ENCODE measurements at regions not wholly inside any gene's neighbourhood (a gene's known extent, or its start where the extent isn't known, plus 50 kb on each side); places are given as distances from the start of the nearest gene placed in this dataset.

DNA sequence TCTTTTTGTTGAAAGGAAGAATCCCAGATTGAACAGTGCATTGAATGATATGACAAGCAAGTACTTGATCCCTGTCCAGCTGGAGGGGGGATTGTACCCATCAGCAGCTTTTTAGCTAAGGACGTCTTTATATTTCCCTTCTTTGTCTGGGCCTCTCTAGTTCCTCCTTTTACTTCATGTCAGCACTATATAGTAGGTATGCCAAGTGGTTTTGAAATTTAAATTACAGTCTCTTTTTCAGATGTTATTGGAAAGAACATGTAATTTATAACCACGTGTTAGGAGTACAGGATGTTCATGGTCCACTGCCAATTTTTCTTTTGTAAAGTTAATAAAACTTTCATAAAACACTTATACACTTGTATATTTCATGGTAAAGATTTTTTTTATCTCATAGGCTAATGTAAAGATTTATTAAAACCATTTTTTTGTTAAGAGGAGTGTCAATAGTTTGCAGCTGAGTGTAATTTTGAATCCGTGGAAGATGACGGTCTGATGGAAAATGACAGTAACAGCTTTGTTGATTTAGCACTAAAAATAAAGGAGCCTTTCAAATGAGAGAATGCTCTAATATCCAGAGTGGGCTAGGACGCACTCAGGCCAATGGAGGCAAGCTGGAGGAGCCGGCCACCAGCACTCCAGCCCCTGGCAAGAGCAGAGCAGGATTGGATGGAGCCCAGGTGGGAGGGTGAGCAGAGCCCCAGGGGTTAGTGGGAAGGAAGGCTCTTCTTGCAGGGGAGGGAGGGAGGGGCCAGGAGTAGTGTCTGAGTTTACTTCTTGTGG lies 488.3 kb downstream of the INSC start:
- H3K4me1 ChIP-seq, result peaks cover 7% of the 10 kb centered on the region
- H3K27me3 ChIP-seq (ENCODE audit: low read depth), result no peaks in the 10 kb centered on the region
- intact Hi-C loops (cut with DNase I), result no loop called here
- no peak overlapping the region for H3K27ac ChIP-seq
- H3K4me3 ChIP-seq, result no peak overlapping the region
- no peak for ATAC-seq
- no peak for DNase-seq
- H3K9me3 ChIP-seq, result no peaks in the 10 kb centered on the region
- TF ChIP-seq, protein P1, sequence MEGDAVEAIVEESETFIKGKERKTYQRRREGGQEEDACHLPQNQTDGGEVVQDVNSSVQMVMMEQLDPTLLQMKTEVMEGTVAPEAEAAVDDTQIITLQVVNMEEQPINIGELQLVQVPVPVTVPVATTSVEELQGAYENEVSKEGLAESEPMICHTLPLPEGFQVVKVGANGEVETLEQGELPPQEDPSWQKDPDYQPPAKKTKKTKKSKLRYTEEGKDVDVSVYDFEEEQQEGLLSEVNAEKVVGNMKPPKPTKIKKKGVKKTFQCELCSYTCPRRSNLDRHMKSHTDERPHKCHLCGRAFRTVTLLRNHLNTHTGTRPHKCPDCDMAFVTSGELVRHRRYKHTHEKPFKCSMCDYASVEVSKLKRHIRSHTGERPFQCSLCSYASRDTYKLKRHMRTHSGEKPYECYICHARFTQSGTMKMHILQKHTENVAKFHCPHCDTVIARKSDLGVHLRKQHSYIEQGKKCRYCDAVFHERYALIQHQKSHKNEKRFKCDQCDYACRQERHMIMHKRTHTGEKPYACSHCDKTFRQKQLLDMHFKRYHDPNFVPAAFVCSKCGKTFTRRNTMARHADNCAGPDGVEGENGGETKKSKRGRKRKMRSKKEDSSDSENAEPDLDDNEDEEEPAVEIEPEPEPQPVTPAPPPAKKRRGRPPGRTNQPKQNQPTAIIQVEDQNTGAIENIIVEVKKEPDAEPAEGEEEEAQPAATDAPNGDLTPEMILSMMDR (IDR thresholded peaks at IDR 0.05), result no peak
- no peaks in the 10 kb centered on the region for H3K36me3 ChIP-seq

DNA sequence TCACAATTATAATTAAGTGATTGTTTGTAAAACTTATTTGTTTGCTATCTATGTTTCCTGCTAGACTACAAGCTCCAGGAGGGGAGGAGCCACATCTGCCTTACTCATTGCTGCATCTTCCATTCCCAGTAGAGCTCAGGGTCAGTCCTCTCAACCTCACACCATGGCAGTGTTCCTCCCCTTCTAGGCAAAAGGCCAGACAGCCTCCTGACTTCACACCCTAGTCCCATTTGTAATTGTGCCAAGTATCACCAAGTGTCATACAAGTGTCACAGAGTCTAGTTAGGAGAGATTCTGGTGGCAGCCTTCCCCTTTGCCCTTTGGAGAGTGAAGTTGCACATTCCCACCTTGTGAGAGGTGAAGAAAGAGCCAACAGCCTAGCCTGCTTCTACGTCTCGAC lies 490.4 kb downstream of the INSC start:
- no peaks in the 10 kb centered on the region for H3K27me3 ChIP-seq (ENCODE audit: low read depth)
- no peak overlapping the region for H3K4me3 ChIP-seq
- H3K36me3 ChIP-seq, result no peaks in the 10 kb centered on the region
- DNase-seq, result no peak
- H3K4me1 ChIP-seq, result peaks cover 7% of the 10 kb centered on the region
- H3K27ac ChIP-seq, result no peak overlapping the region
- intact Hi-C loops (cut with DNase I), result no loop called here
- ATAC-seq, result no peak
- H3K9me3 ChIP-seq, result no peaks in the 10 kb centered on the region
- TF ChIP-seq, protein P1 (IDR thresholded peaks at IDR 0.05), result no peak

DNA sequence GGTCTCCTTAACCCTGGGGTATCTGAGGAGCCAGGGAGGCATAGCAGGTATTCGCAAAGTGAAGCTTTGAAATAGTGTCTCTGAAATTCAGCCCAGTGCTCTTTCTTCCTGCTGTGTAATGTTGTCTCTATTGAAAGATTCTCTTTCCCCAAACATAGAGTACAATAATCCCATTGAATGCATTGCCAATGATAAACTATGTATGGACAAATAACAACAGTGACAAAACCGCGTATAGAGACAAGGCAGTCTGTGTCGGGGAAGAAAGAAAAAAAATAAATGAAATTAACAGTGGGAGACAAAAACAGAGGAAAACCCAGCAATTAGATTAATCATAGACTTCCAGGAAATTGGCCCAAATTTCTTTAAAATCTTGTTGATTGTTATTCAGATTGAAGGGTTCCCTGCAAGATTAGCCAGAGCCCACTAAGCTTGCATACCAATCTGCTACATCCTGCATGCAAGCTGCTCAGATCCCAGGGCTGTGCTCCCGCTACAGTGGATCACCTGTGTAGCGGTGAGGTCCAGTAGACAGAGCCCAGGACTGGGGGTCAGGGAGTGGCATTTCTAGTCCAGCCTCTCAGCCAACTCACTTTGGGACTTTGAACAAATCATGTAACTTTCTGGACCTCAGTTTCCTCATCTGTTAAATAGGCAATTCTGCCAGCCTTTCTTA lies 492.8 kb downstream of the INSC start:
- DNase-seq (no peak), ATAC-seq (no peak)
- no peak overlapping the region for H3K27ac ChIP-seq
- H3K36me3 ChIP-seq, result no peaks in the 10 kb centered on the region
- no peaks in the 10 kb centered on the region for H3K9me3 ChIP-seq
- H3K27me3 ChIP-seq (ENCODE audit: low read depth), result no peaks in the 10 kb centered on the region
- intact Hi-C loops (cut with DNase I), result no loop called here
- peaks cover 5% of the 10 kb centered on the region for H3K4me1 ChIP-seq
- TF ChIP-seq, protein P1 (IDR thresholded peaks at IDR 0.05), result no peak
- no peak overlapping the region for H3K4me3 ChIP-seq

DNA sequence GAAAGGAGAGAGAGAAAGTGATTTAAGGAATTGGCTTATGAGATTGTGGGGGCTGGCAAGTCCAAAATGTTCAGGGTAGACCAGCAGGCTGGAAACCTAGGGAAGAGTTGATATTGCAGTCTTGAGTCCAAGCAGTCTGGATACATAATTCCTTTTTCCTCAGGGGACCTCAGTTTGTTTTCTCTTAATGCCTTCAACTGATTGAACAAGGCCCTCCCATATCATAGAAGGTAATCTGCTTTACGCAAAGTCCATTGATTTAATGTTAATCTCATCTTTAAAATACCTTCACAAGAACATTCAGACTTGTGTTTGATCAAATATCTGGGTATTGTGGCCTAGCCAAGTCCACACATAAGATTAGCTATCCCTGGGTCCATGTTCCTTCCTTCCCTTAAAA lies 494.7 kb downstream of the INSC start:
- H3K27me3 ChIP-seq (ENCODE audit: low read depth), result no peaks in the 10 kb centered on the region
- H3K4me3 ChIP-seq, result no peak overlapping the region
- no peak for ATAC-seq
- no peaks in the 10 kb centered on the region for H3K4me1 ChIP-seq
- intact Hi-C loops (cut with DNase I), result no loop called here
- TF ChIP-seq, protein P1 (IDR thresholded peaks at IDR 0.05), result no peak
- H3K27ac ChIP-seq, result no peak overlapping the region
- no peak for DNase-seq
- no peaks in the 10 kb centered on the region for H3K36me3 ChIP-seq
- no peaks in the 10 kb centered on the region for H3K9me3 ChIP-seq

DNA sequence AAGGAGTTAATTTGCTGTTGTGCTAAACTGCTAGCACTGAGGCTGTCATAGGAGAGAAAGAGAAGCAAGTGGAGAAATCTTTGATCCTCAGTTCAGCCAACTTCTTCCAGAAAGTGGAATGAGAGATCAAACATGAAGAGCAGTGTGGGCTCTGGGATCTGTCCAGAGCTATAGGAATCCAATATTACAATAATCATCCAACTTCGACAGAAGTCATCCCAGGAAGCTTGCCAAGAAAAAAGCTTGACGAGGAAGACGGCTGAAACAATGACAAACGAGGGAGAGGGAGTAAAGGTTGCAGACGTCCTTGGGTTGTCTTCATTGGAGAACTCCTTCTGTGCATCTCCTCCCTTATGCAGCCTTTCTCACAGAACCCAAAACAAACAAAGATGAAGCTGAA lies 496.2 kb downstream of the INSC start:
- TF ChIP-seq, protein P1 (IDR thresholded peaks at IDR 0.05), result no peak
- no peak for ATAC-seq
- intact Hi-C loops (cut with DNase I), result no loop called here
- Histone ChIP-seq H3K36me3 (no peaks in the 10 kb centered on the region), H3K27me3 (ENCODE audit: low read depth) (no peaks in the 10 kb centered on the region), H3K9me3 (no peaks in the 10 kb centered on the region), H3K4me3 (no peak overlapping the region), H3K4me1 (no peaks in the 10 kb centered on the region), H3K27ac (no peak overlapping the region)
- no peak for DNase-seq

Data from lower lobe of right lung (tissue), 2 donors.